ENCODE measurements at regions not wholly inside any gene's neighbourhood (a gene's known extent, or its start where the extent isn't known, plus 50 kb on each side); places are given as distances from the start of the nearest gene placed in this dataset.

DNA sequence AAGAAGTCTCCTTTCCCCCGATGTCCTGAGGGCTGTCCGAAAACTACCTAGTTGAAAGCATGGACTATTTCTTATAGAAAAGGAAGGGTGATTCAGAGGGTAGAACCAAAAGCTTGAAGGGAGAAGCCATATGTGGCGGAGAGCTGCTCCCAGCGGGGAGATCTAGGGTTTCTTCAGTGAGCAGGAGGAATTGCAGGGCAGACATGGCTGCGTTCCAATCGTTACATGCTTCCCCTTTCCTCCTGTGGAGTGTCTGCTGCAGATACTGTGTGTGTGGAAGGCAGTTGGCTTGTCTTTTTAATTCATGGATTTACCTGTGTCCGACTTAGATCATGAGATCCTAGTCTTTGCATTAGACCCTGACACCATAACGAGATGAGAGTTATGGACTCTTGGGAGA lies 799.5 kb downstream of the QKI start:
- no peaks in the 10 kb centered on the region for H3K27me3 Mint-ChIP-seq
- DNase-seq, result no peak
- CTCF ChIA-PET, result no interaction called here
- no peaks in the 10 kb centered on the region for H3K36me3 Mint-ChIP-seq (ENCODE audit: low read depth)
- no peaks in the 10 kb centered on the region for H3K4me1 Mint-ChIP-seq
- H3K4me3 Mint-ChIP-seq, result no peak overlapping the region
- H3K27ac Mint-ChIP-seq, result no peak overlapping the region
- no peaks in the 10 kb centered on the region for H3K9me3 Mint-ChIP-seq
- POLR2A ChIA-PET, result no interaction called here

DNA sequence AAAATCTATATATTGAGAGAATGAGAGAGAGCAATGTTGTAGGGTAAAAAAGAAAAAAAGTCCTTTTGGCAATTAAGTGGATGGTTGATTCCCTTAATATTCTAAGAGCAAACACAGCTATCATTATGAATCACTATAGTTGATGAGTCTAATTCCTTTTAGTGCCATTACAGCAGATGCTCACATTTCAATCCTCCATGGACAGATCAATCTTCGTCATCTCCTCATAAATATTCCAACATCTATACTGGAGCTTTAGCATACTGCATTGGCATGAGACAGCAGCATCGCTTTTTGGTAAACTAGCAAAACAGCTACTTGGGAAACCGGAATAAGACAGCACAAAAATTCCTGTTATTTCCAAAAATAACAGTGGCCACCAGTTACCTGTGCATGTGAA lies 796.7 kb downstream of the QKI start:
- POLR2A ChIA-PET, result no interaction called here

DNA sequence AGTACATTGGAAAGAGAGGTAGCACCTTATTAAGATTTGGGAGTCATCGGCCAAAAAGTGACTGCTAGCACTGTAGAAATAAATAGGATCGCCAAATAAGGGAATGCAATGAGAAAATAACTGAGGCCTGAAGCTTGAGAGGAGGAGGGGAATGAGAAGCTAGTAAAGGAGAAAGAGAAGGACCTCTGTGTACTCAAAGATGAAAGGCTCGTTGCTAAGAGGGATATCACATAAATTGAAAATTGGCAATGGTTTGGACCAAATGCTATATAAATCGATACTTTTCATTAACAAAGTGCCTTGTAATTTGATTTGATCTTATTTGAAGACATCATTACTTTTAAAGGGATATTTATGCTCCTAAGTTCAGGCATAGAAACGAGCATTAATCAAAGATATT lies 796.3 kb downstream of the QKI start:
- H3K27ac Mint-ChIP-seq, result no peak overlapping the region
- H3K4me1 Mint-ChIP-seq, result no peaks in the 10 kb centered on the region
- DNase-seq, result no peak
- no peaks in the 10 kb centered on the region for H3K36me3 Mint-ChIP-seq (ENCODE audit: low read depth)
- ChIA-PET POLR2A (no interaction called here), CTCF (no interaction called here)
- no peak overlapping the region for H3K4me3 Mint-ChIP-seq
- no peaks in the 10 kb centered on the region for H3K27me3 Mint-ChIP-seq
- no peaks in the 10 kb centered on the region for H3K9me3 Mint-ChIP-seq

More for the DNA sequence above, 796.7 kb downstream of the QKI start:
- CTCF ChIA-PET, result no interaction called here
- Mint-ChIP-seq H3K4me3 (no peak overlapping the region), H3K9me3 (no peaks in the 10 kb centered on the region), H3K27me3 (no peaks in the 10 kb centered on the region), H3K27ac (no peak overlapping the region), H3K36me3 (ENCODE audit: low read depth) (no peaks in the 10 kb centered on the region), H3K4me1 (no peaks in the 10 kb centered on the region)
- no peak for DNase-seq

DNA sequence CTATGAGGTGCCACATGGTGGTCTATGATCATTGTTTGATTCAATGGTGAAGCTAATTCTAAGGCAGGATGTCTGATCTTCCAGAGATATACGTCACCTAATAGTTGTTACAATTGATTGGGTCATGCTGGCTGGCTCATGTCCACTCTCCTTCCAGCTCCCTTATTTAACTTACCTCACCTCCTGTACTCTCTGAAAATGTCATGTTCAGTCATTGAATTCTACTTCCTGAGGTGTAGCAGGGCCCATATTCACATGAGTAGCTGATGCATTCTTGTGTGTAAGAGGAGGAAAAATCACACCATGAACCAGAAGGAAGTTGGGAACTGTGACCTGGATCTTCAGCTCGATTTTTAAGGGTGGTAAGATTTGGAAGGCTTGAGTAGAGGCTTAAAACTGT lies 795.8 kb downstream of the QKI start:
- H3K27ac Mint-ChIP-seq, result no peak overlapping the region
- H3K4me3 Mint-ChIP-seq, result no peak overlapping the region
- H3K4me1 Mint-ChIP-seq, result no peaks in the 10 kb centered on the region
- no peak for DNase-seq
- no peaks in the 10 kb centered on the region for H3K9me3 Mint-ChIP-seq
- no peaks in the 10 kb centered on the region for H3K27me3 Mint-ChIP-seq
- no peaks in the 10 kb centered on the region for H3K36me3 Mint-ChIP-seq (ENCODE audit: low read depth)
- ChIA-PET CTCF (no interaction called here), POLR2A (no interaction called here)

DNA sequence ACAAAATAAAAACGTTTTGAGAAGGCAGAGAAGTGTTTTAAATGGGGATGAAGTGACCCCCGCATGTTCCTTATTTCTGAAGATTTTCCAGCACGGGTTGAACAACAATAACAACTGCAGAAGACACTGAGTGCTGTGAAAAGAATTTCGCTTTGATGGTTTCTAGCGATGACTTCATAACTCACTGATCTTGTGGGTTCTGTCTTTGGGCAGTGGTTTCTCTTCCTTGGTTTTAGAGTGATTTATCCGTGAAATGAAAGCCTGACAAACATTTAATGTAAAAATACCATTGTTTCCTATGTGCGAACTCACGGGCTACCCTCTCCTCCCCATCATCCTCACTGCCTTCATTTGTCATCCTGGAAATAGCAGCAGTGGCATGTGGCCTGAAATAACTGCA lies 793.9 kb downstream of the QKI start:
- ChIA-PET CTCF (no interaction called here), POLR2A (no interaction called here)
- Mint-ChIP-seq H3K27me3 (no peaks in the 10 kb centered on the region), H3K36me3 (ENCODE audit: low read depth) (no peaks in the 10 kb centered on the region), H3K4me3 (no peak overlapping the region), H3K27ac (no peak overlapping the region), H3K9me3 (no peaks in the 10 kb centered on the region), H3K4me1 (no peaks in the 10 kb centered on the region)
- DNase-seq, result no peak

DNA sequence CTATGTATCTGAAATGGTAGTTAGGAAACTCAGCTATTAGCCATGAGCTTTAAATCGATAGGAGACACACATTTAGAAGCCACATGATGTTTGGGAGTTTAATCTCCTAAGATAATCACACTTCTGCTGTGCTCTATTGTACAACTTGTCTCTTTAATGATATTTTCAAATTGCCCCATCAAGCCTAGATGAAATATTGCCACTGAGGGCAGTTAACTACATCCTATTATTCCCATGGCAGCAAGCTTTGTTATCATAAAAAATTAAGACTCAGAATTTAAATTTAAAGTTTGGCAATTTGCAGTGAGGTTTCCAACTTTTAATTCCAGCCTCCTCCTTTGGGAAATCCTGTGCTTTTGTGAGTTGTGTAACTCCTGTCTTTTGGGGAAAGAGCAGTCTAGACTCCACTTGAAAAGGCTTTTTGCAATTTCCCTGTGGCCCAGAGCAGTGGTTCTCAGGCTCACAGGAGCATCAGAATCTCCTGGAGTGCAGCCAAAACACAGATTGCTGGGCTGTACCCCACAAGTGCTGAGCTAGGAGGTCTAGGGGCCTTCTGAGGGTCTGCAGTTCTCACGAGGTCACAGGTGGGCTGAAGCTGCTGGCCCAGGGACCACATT lies 792.4 kb downstream of the QKI start:
- no peak for DNase-seq
- Mint-ChIP-seq H3K4me1 (no peaks in the 10 kb centered on the region), H3K27me3 (no peaks in the 10 kb centered on the region)

DNA sequence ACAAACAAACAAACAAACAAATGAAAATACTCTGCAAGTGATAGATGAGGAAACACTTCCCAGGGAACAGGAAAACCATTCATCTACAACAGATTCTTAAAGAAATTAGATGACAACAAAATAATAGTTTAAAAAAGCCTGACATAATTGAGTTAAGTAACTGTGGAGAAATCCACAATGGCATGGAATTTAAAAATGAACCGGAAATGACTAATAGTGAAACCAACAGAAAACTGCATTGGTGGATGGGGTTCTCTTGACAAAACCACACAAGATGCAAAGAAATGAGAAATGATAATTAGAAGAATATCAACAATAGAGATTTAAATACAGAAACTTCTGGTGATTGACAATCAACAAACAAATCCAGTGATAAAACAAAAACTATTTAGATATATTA lies 785.6 kb downstream of the QKI start:
- DNase-seq, result no peak
- Mint-ChIP-seq H3K9me3 (no peaks in the 10 kb centered on the region), H3K4me1 (no peaks in the 10 kb centered on the region), H3K4me3 (no peak overlapping the region), H3K27me3 (no peaks in the 10 kb centered on the region), H3K36me3 (ENCODE audit: low read depth) (no peaks in the 10 kb centered on the region), H3K27ac (no peak overlapping the region)
- CTCF ChIA-PET, result no interaction called here
- POLR2A ChIA-PET, result no interaction called here

More for the DNA sequence above, 792.4 kb downstream of the QKI start:
- Mint-ChIP-seq H3K27ac (no peak overlapping the region), H3K36me3 (ENCODE audit: low read depth) (no peaks in the 10 kb centered on the region), H3K4me3 (no peak overlapping the region), H3K9me3 (no peaks in the 10 kb centered on the region)
- POLR2A ChIA-PET, result no interaction called here
- CTCF ChIA-PET, result no interaction called here

DNA sequence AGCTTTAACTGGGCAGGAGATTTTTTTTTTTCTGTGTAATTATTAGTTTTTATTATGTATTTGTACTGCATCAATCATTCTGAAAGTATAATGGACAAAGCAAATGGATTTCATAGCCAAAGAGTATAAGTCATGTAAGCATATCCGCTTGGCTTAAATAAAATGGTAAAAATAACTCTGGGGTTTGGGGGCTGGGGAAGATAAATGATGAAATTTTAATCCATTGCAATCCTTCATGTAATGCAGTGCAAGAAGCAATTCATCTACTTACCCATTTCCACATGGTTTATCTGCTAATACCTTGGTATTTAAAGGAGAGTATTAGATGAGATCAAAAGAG lies 781.4 kb downstream of the QKI start:
- no peak for DNase-seq
- Mint-ChIP-seq H3K36me3 (ENCODE audit: low read depth) (no peaks in the 10 kb centered on the region), H3K4me3 (no peak overlapping the region), H3K27ac (no peak overlapping the region), H3K9me3 (no peaks in the 10 kb centered on the region), H3K27me3 (no peaks in the 10 kb centered on the region), H3K4me1 (no peaks in the 10 kb centered on the region)
- ChIA-PET CTCF (no interaction called here), POLR2A (no interaction called here)

DNA sequence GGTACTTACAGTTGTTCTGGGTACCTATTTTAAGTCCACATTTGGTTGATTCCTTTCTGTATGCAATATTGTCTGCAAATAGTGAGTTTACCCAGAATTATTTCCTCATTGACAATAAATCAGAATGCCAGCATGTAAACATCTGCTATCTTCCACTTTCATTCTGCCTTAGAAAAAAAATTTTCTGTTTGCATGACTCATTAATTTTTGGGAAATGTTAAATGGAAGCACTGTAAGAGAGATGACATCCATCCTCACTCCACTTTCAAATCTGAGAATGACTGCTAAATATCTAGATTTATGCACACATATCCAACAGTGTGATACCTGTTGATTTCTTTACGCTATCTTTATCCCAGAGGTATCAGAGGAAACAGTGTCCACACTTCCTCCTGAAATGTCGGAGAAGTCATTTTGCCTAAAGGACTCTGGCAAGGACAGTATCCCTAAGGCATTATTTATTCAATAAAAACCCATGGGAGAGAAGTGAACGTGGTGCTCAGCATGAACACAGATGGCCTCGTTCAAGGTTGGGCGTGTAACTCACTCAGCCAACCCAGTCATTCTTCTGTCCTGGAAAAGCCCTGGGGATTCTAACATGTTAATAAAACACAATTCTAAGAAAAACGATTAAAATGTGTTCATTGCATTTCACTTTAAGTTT lies 780.9 kb downstream of the QKI start:
- Mint-ChIP-seq H3K4me1 (no peaks in the 10 kb centered on the region), H3K9me3 (no peaks in the 10 kb centered on the region), H3K27ac (no peak overlapping the region), H3K27me3 (no peaks in the 10 kb centered on the region), H3K4me3 (no peak overlapping the region), H3K36me3 (ENCODE audit: low read depth) (no peaks in the 10 kb centered on the region)
- no peak for DNase-seq
- CTCF ChIA-PET, result no interaction called here
- POLR2A ChIA-PET, result no interaction called here

DNA sequence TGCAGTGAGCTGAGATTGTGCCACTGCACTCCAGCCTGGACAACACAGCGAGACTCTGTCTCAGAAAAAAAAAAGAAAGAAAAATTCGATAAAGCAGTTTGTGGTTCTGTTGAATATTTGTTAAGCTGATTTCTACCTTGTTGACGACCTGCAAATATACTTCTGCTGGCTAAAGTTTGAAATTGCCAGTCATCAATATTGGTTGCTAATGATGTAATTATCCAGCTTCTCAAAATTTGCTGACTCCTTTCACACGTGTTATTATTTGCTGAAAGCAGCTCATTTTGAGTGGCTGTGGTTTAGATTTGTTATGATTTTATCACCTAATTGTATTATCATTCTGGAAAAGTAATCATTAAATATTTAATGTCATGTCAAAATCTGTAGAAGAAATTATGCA lies 774.3 kb downstream of the QKI start:
- CTCF ChIA-PET, result no interaction called here
- H3K4me3 Mint-ChIP-seq, result no peak overlapping the region

DNA sequence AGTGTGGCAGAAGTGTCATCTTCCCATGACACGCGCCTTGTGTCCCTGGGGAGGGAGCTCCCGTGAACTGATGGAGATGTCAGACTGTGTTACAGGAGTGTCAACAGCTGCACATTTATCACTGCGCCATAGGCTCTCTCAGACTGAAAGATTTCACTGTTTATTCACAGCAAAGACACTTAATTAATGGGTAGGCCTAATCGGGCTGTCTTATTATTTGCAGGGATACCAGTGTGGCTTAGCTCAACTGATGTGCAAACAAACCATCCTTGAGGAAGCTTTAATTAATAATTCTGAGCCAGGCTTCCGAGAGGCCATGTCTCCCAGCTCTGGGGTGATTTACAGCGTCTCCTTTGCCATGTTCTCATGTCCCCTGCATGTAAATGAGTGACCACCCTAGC lies 771.0 kb downstream of the QKI start:
- H3K4me3 Mint-ChIP-seq, result no peak overlapping the region
- no peaks in the 10 kb centered on the region for H3K36me3 Mint-ChIP-seq (ENCODE audit: low read depth)
- POLR2A ChIA-PET, result no interaction called here
- no peaks in the 10 kb centered on the region for H3K27me3 Mint-ChIP-seq
- CTCF ChIA-PET, result no interaction called here
- H3K9me3 Mint-ChIP-seq, result no peaks in the 10 kb centered on the region
- DNase-seq, result no peak
- H3K27ac Mint-ChIP-seq, result no peak overlapping the region
- H3K4me1 Mint-ChIP-seq, result no peaks in the 10 kb centered on the region

More for the DNA sequence above, 774.3 kb downstream of the QKI start:
- Mint-ChIP-seq H3K27ac (no peak overlapping the region), H3K27me3 (no peaks in the 10 kb centered on the region), H3K9me3 (no peaks in the 10 kb centered on the region), H3K4me1 (no peaks in the 10 kb centered on the region), H3K36me3 (ENCODE audit: low read depth) (no peaks in the 10 kb centered on the region)
- no peak for DNase-seq
- POLR2A ChIA-PET, result no interaction called here

DNA sequence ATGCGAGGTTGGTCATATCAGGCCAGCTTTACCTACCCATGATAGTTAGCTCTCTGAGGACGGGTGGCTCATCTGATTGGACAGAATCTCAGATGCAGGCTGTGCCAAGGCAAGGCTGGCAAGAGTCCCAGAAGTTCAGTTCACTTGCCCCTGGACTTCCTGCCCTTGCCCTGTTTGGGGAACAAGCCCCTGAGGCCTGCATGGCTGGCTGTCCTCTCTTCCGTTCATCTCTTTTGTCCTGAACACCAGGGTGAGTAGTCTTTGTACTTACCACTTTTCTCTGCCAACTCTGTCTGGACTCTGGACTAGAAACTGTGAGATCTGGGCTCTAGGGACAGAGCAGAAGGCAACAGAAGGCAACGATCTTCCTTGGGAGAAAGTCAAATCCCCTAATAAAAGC lies 769.9 kb downstream of the QKI start:
- Mint-ChIP-seq H3K4me1 (no peaks in the 10 kb centered on the region), H3K27me3 (no peaks in the 10 kb centered on the region)
- POLR2A ChIA-PET, result no interaction called here

DNA sequence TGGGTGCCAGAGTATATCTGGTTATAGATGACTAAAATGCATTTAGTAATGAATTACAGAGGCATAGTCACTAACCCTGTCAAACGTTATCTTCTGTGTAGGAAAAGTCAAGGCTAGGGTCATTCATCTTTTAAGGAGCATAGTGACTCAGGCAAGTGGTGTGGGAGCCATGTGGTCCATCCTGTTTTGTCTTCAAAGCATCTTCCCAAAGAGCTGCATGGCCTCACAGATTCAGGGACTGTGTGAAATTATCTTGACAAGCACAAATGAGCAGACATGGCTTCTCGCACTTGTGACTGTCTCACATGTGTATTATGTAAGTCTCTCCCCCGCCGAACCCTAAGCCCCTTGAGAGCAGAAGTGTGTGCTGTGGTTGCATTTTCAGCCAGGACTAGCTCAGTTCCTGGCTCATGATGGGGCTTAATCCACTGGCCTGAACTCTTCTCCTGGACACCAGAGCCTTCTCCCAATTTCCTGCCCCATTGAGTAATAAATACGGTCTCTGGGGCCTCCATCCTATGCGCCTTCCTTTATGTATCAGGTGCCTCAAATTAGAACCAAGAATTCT lies 769.1 kb downstream of the QKI start:
- POLR2A ChIA-PET, result no interaction called here

More for the DNA sequence above, 769.9 kb downstream of the QKI start:
- no peak overlapping the region for H3K27ac Mint-ChIP-seq
- no peaks in the 10 kb centered on the region for H3K36me3 Mint-ChIP-seq (ENCODE audit: low read depth)
- CTCF ChIA-PET, result no interaction called here
- no peak for DNase-seq
- H3K9me3 Mint-ChIP-seq, result no peaks in the 10 kb centered on the region
- no peak overlapping the region for H3K4me3 Mint-ChIP-seq

DNA sequence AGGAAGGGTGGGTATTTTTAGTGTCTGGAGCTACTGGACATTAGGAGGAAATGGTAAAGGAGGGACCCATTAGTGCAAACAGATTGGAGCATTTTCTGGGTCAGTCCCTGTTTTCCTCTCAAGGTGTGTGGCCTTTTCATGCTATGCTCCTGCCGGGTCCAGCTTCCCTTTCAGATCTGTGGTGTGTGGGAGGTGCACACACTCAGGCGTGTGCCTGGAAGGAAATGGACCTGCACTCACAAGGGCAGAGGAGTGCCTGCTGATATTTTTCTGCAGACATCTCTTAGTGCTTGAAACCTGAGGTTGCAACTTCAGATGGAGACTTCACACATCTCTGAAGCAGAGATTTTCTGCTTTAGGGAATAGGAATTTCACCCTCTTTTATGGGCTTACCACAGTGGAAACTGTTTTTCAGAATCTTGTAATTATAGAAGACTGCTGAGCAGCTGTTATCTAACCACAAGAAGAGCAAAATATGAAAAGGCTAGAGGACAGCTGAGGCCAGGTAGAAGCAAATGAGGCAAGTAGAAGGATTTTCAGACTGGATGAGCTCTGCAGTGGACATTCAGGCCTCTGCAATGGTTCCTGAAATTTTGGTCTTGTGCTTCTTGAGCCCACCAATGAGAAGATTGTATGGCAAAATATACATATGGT lies 764.3 kb downstream of the QKI start:
- Mint-ChIP-seq H3K4me1 (no peaks in the 10 kb centered on the region), H3K27me3 (no peaks in the 10 kb centered on the region), H3K27ac (no peak overlapping the region), H3K36me3 (ENCODE audit: low read depth) (no peaks in the 10 kb centered on the region), H3K4me3 (no peak overlapping the region), H3K9me3 (peaks cover 5% of the 10 kb centered on the region)
- ChIA-PET POLR2A (no interaction called here), CTCF (no interaction called here)
- no peak for DNase-seq

More for the DNA sequence above, 769.1 kb downstream of the QKI start:
- no peak for DNase-seq
- no peaks in the 10 kb centered on the region for H3K36me3 Mint-ChIP-seq (ENCODE audit: low read depth)
- CTCF ChIA-PET, result no interaction called here
- no peaks in the 10 kb centered on the region for H3K27me3 Mint-ChIP-seq
- no peak overlapping the region for H3K4me3 Mint-ChIP-seq
- no peaks in the 10 kb centered on the region for H3K4me1 Mint-ChIP-seq
- no peaks in the 10 kb centered on the region for H3K9me3 Mint-ChIP-seq
- H3K27ac Mint-ChIP-seq, result no peak overlapping the region
